A549 (cell line): ENCODE measurements at regions not wholly inside any gene's neighbourhood (a gene's known extent, or its start where the extent isn't known, plus 50 kb on each side); places are given as distances from the start of the nearest gene placed in this dataset.

Experiments
- ATAC-seq, 2 experiments: fragments of 200-7000 bp in 1 of 2; fragments of >200 bp in 1 of 2; cut with Nextera tagmentation in 1 of 2; cut with Tn5 transposase in 1 of 2; 3 replicates each; pipeline versions ENCODE4 v1.8.0 to v1.9.1; 2018 to 2020; ENCODE audit warnings: mild to moderate bottlenecking in 1 of 2, moderate library complexity in 1 of 2
- CTCF ChIA-PET: fragments of 300-600 bp; sonication (Branson Sonifier 250); formaldehyde crosslinking; extraction: SDS; loops from one replicate; lab custom pipeline; 2021; ENCODE audit warnings: antibody characterized with exemption, inconsistent platforms; lab: Yijun Ruan, JAX
- POLR2A ChIA-PET: fragments of 350-600 bp; formaldehyde crosslinking; extraction: SDS; loops from one replicate; lab custom pipeline; 2021; ENCODE audit warnings: antibody characterized with exemption, inconsistent platforms; lab: Yijun Ruan, JAX
- DNase-seq, 2 experiments: peaks; one replicate each; pipeline versions ENCODE4 v3.0.0 to v3.0.0-alpha.2; 2011 to 2016; ENCODE audit warnings: low read depth in 1 of 2, low spot score in 1 of 2
- FAIRE-seq: peaks from 2 replicates; lab custom pipeline; 2011; peaks lifted over from hg19 to GRCh38; lab: Jason Lieb, UNC
- H3K27ac ChIP-seq, 2 experiments: fragments of >200 bp; sonication (Bioruptor Twin); formaldehyde crosslinking; 3 replicates each; pipeline ENCODE4 v1.5.1; 2016 to 2017
- H3K4me1 ChIP-seq: fragments of >200 bp; sonication (Bioruptor Twin); formaldehyde crosslinking; 3 replicates; pipeline ENCODE4 v1.6.1; 2016
- H3K4me2 ChIP-seq: fragments of >200 bp; sonication (Bioruptor Twin); formaldehyde crosslinking; 3 replicates; pipeline ENCODE4 v1.6.1; 2016
- H3K4me3 ChIP-seq: fragments of >200 bp; sonication (Bioruptor Twin); formaldehyde crosslinking; 3 replicates; pipeline ENCODE4 v1.5.1; 2016
- H3K9me3 ChIP-seq: fragments of >200 bp; sonication (Bioruptor Twin); formaldehyde crosslinking; 3 replicates; pipeline ENCODE4 v1.6.1; 2016
- CEBPB ChIP-seq, 2 experiments: fragments of >200 bp in 1 of 2; sonication (Bioruptor Twin) in 1 of 2; formaldehyde crosslinking in 1 of 2; IDR thresholded peaks; 2 replicates each; pipeline ENCODE4 v1.6.1; 2012 to 2016
- ESRRA ChIP-seq: fragments of 150-350 bp; IDR thresholded peaks from 2 replicates; pipeline ENCODE4 v1.6.1; 2014; ENCODE audit warnings: mild to moderate bottlenecking, low read length, borderline replicate concordance
- FOSL2 ChIP-seq, 2 experiments: fragments of 450-650 bp in 1 of 2; fragments of >200 bp in 1 of 2; sonication (Bioruptor Twin) in 1 of 2; formaldehyde crosslinking; IDR thresholded peaks; 2 replicates each; pipeline versions ENCODE4 v1.5.0 to v1.6.1; 2016 to 2020; ENCODE audit warnings: mild to moderate bottlenecking in 1 of 2, moderate library complexity in 1 of 2
- HEYL ChIP-seq: fragments of 250-450 bp; sonication (Bioruptor Pico); IDR thresholded peaks from 2 replicates; pipeline ENCODE4 v1.8.0; 2021; ENCODE audit warnings: mild to moderate bottlenecking, moderate library complexity
- HOXB13 ChIP-seq: fragments of 250-450 bp; sonication (Bioruptor Pico); IDR thresholded peaks from 2 replicates; pipeline ENCODE4 v1.5.0; 2020; ENCODE audit warnings: low read depth, mild to moderate bottlenecking, moderate library complexity
- JUNB ChIP-seq: fragments of >200 bp; sonication (Bioruptor Twin); formaldehyde crosslinking; IDR thresholded peaks from 2 replicates; pipeline ENCODE4 v1.6.1; 2016
- KDM5A ChIP-seq: fragments of 200-600 bp; sonication (generic); IDR thresholded peaks from 2 replicates; pipeline ENCODE4 v1.6.1; 2016; ENCODE audit warnings: antibody characterized with exemption, mild to moderate bottlenecking
- NFE2L2 ChIP-seq: fragments of 150-350 bp; conservative IDR thresholded peaks from 2 replicates; pipeline ENCODE4 v1.6.1; 2014; ENCODE audit warnings: low read length
- NPAS2 ChIP-seq: fragments of 250-450 bp; sonication (Bioruptor Pico); IDR thresholded peaks from 2 replicates; pipeline ENCODE4 v1.8.0; 2022; ENCODE audit warnings: mild to moderate bottlenecking, moderate library complexity, borderline replicate concordance
- NR3C1 ChIP-seq: fragments of >200 bp; sonication (Bioruptor Twin); formaldehyde crosslinking; IDR thresholded peaks from 3 replicates; pipeline ENCODE4 v1.6.1; 2017
- PHF8 ChIP-seq: fragments of 200-600 bp; sonication (generic); IDR thresholded peaks from 2 replicates; pipeline ENCODE4 v1.6.1; 2016; ENCODE audit warnings: low read depth, mild to moderate bottlenecking, antibody characterized with exemption, moderate library complexity, borderline replicate concordance
- RAD21 ChIP-seq, 2 experiments: fragments of >200 bp in 1 of 2; sonication (Bioruptor Twin) in 1 of 2; formaldehyde crosslinking in 1 of 2; IDR thresholded peaks in 1 of 2; conservative IDR thresholded peaks in 1 of 2; 2 replicates in 1 of 2; 3 replicates in 1 of 2; pipeline ENCODE4 v1.6.1; 2012 to 2018; ENCODE audit warnings: inconsistent platforms in 1 of 2
- SMC3 ChIP-seq: fragments of >200 bp; sonication (Bioruptor Twin); formaldehyde crosslinking; IDR thresholded peaks from 3 replicates; pipeline ENCODE4 v1.6.1; 2018; ENCODE audit warnings: inconsistent platforms
- TFCP2L1 ChIP-seq: fragments of 250-450 bp; sonication (Bioruptor Pico); IDR thresholded peaks from 2 replicates; pipeline ENCODE4 v1.5.0; 2021; ENCODE audit warnings: mild to moderate bottlenecking
- TP53 ChIP-seq: fragments of 250-450 bp; sonication (Bioruptor Pico); IDR thresholded peaks from 2 replicates; pipeline ENCODE4 v1.5.0; 2021; ENCODE audit warnings: mild to moderate bottlenecking, moderate library complexity
- ZSCAN20 ChIP-seq: fragments of 250-450 bp; sonication (Bioruptor Pico); IDR thresholded peaks from 2 replicates; pipeline ENCODE4 v1.8.0; 2022; ENCODE audit warnings: mild to moderate bottlenecking, moderate library complexity
- WGBS: methylation state at CpG from one replicate; pipeline ENCODE4 v1.1.6; 2017; ENCODE audit errors: missing lambda C conversion rate; 5-methylcytosine and 5-hydroxymethylcytosine counted together
- TF ChIP-seq, protein P1 (sequence below): fragments of >200 bp; sonication (Bioruptor Twin); formaldehyde crosslinking; IDR thresholded peaks from 3 replicates; pipeline ENCODE4 v1.5.1; 2016
- TF ChIP-seq, protein P2 (sequence below): fragments of 150-350 bp; IDR thresholded peaks from 2 replicates; pipeline ENCODE4 v1.6.1; 2014; ENCODE audit warnings: low read depth, mild to moderate bottlenecking, low read length

DNA sequence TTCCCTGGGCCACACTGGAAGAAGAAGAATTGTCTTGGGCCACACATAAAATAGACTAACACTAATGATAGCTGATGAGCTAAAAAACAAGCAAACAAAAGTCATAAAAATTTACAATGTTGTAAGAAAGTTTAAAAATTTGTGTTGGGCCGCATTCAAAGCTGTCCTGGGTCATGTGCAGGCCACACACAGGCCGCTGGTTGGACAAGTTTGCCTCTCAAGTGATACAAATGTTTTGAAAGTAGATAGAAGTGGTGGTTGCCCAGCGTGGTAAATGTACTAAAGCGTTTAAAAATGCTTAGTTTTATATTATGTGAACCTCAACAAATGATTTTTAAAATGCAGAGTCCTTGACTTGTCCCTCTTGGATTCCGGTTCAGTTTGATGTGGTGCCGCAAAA, 94.9 kb upstream of the TBCA start (continued):
- TF ChIP-seq, protein P1, sequence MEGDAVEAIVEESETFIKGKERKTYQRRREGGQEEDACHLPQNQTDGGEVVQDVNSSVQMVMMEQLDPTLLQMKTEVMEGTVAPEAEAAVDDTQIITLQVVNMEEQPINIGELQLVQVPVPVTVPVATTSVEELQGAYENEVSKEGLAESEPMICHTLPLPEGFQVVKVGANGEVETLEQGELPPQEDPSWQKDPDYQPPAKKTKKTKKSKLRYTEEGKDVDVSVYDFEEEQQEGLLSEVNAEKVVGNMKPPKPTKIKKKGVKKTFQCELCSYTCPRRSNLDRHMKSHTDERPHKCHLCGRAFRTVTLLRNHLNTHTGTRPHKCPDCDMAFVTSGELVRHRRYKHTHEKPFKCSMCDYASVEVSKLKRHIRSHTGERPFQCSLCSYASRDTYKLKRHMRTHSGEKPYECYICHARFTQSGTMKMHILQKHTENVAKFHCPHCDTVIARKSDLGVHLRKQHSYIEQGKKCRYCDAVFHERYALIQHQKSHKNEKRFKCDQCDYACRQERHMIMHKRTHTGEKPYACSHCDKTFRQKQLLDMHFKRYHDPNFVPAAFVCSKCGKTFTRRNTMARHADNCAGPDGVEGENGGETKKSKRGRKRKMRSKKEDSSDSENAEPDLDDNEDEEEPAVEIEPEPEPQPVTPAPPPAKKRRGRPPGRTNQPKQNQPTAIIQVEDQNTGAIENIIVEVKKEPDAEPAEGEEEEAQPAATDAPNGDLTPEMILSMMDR, result no peak

DNA sequence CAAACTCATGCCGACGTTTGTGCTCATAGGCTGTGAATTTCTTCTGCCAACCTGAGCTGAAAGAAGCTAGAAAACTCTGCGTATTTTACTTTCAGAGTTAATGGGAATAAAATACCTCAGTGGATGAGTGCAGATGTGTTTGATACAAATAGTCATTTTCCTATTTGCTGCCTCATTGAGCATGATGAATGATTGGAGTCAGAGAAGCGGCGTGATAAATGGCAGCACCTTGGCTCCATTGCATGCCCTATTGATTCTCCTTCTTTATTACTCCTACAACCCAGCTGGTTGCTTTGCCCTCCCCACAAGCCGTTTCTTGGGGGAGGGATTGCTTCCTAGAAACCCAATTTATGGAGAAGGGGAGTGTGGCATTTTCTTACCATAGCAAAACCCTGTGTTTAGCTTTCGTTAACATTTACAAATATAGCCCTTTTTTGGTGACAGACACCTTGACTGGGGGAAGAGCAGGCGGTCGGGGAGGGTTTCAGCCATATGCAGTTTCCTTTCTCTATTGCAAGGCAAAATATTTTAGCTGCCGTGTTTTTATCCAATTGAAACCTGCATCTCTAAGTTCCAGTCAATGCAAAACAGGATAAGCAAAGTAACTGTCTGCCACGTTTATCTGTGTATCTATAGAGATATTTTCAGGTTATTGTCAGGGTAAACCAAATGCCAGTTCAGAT, 93.1 kb upstream of the TBCA start:
- ChIA-PET CTCF (interaction anchor here (1.7 to 3.4 kb wide), 4 partner anchors 9 to 138 kb away, joined by 10 to 24 read pairs (median 16); no protein-coding TSS in a partner anchor), POLR2A (no interaction called here)
- no peak for ATAC-seq
- H3K4me1 ChIP-seq, result peaks cover 5% of the 10 kb centered on the region; the same call in 1 of the 3 replicates
- no peak overlapping the region for H3K4me2 ChIP-seq
- no peak for DNase-seq
- no peak overlapping the region for H3K4me3 ChIP-seq
- no peak overlapping the region for H3K27ac ChIP-seq
- no peak for FAIRE-seq
- H3K9me3 ChIP-seq, result no peaks in the 10 kb centered on the region
- 76% methylated on average over 11 of the region's 11 CpGs for WGBS
- TF ChIP-seq FOSL2 (IDR thresholded peaks at IDR 0.05), result no peak
- no peak for TF ChIP-seq FOSL2 (CRISPR knock-in tag; IDR thresholded peaks at IDR 0.05)
- no peak for TF ChIP-seq NR3C1
- TF ChIP-seq NPAS2 (CRISPR knock-in tag), result no peak
- no peak for TF ChIP-seq KDM5A
- TF ChIP-seq TFCP2L1 (CRISPR knock-in tag), result no peak
- TF ChIP-seq ZSCAN20 (CRISPR knock-in tag), result no peak
- no peak for TF ChIP-seq TP53
- no peak for TF ChIP-seq SMC3
- TF ChIP-seq CEBPB (IDR thresholded peaks at IDR 0.05), result no peak
- no peak for TF ChIP-seq NFE2L2

DNA sequence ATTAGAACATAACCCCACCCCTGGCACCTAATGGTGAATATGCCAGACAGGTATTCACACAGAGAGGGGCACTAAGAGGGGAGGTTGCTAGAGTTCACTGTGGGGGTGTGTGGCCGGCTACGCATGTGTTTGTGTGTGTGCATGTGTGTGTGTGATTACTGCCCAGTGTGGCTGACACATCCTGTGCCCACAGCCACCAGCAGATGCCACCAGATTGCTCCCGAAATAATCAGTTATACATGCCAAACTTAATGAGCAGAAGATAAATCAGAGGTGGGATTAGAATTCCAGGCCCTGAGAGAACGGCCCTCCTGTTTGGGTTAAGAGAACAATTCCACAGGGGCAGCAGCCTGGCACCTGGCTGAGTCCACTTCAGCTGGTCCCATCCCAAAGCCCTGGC, 91.8 kb upstream of the TBCA start:
- CTCF ChIA-PET, result interaction anchor here (0.6 to 3.4 kb wide), 21 partner anchors 9 to 622 kb away, joined by 3 to 24 read pairs (median 4); no protein-coding TSS in a partner anchor
- Histone ChIP-seq H3K4me1 (peaks cover 5% of the 10 kb centered on the region; the same call in 1 of the 3 replicates), H3K4me2 (0 out of 3 replicates have a peak overlapping the region, but pooled peaks have one; percentile 20), H3K9me3 (no peaks in the 10 kb centered on the region), H3K4me3 (no peak overlapping the region), H3K27ac (no peak overlapping the region)
- DNase-seq (no peak), FAIRE-seq (no peak), ATAC-seq (peak in 1 of 2 experiments; percentile 43; a peak in 3 of 6 replicates)
- WGBS, result 72% methylated on average over 4 of the region's 4 CpGs
- TF ChIP-seq RAD21 (conservative IDR thresholded peaks at IDR 0.05 in 1 of 2, IDR thresholded peaks at IDR 0.05 in 1 of 2) (peak in 1 of 2 experiments; percentile 24; a peak in 1 of 5 replicates), PHF8 (no peak), JUNB (no peak), ESRRA (no peak), NPAS2 (CRISPR knock-in tag) (no peak), HOXB13 (CRISPR knock-in tag) (no peak), HEYL (no peak)
- TF ChIP-seq, protein P2, sequence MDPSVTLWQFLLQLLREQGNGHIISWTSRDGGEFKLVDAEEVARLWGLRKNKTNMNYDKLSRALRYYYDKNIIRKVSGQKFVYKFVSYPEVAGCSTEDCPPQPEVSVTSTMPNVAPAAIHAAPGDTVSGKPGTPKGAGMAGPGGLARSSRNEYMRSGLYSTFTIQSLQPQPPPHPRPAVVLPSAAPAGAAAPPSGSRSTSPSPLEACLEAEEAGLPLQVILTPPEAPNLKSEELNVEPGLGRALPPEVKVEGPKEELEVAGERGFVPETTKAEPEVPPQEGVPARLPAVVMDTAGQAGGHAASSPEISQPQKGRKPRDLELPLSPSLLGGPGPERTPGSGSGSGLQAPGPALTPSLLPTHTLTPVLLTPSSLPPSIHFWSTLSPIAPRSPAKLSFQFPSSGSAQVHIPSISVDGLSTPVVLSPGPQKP, result no peak
- POLR2A ChIA-PET, result no interaction called here
